ENCODE measurements at regions not wholly inside any gene's neighbourhood (a gene's known extent, or its start where the extent isn't known, plus 50 kb on each side); places are given as distances from the start of the nearest gene placed in this dataset.

DNA sequence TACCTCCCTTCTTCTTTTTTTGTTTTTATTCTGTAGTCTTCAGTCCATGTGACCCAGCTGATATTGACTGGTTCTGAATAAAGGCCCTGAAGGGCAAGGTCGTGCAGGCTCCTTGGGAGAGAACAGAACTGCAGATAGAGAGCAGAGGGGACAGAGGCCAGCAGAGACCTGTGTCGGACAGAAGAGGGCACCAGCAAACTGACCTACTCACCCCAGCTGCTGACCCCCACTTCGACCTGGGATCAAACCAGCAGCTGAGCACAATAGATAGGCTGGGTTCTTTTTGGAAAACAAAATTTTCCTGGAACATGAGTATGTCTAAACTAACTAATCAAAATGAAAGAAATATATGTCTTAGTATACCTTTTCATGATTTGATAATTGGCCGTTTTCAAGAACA, 695.1 kb downstream of the NR2F1-AS1 start:
- no peak overlapping the region for H3K4me3 ChIP-seq
- DNase-seq: no peak
- WGBS, 5 donors: 52 to 76% (median 54%) methylated on average over 4 of the region's 4 CpGs
- H3K9me3 ChIP-seq: peaks cover 0 to 11% (median 0%) of the 10 kb centered on the region in 8 donors
- no peak overlapping the region for H3K27ac ChIP-seq
- TF ChIP-seq POLR2A (IDR thresholded peaks at IDR 0.05) (no peak), POLR2AphosphoS5 (IDR thresholded peaks at IDR 0.05) (no peak)
- TF ChIP-seq, protein P1, sequence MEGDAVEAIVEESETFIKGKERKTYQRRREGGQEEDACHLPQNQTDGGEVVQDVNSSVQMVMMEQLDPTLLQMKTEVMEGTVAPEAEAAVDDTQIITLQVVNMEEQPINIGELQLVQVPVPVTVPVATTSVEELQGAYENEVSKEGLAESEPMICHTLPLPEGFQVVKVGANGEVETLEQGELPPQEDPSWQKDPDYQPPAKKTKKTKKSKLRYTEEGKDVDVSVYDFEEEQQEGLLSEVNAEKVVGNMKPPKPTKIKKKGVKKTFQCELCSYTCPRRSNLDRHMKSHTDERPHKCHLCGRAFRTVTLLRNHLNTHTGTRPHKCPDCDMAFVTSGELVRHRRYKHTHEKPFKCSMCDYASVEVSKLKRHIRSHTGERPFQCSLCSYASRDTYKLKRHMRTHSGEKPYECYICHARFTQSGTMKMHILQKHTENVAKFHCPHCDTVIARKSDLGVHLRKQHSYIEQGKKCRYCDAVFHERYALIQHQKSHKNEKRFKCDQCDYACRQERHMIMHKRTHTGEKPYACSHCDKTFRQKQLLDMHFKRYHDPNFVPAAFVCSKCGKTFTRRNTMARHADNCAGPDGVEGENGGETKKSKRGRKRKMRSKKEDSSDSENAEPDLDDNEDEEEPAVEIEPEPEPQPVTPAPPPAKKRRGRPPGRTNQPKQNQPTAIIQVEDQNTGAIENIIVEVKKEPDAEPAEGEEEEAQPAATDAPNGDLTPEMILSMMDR (IDR thresholded peaks at IDR 0.05 in 8 of 11, conservative IDR thresholded peaks at IDR 0.05 in 3 of 11): no peak
- H3K27me3 ChIP-seq (replicated peaks in 1 of 7): no peaks in the 10 kb centered on the region
- H3K36me3 ChIP-seq: no peaks in the 10 kb centered on the region
- H3K4me1 ChIP-seq: no peaks in the 10 kb centered on the region
- intact Hi-C loops (cut with DNase I; ENCODE audit: low total_unique reads): no loop called here

DNA sequence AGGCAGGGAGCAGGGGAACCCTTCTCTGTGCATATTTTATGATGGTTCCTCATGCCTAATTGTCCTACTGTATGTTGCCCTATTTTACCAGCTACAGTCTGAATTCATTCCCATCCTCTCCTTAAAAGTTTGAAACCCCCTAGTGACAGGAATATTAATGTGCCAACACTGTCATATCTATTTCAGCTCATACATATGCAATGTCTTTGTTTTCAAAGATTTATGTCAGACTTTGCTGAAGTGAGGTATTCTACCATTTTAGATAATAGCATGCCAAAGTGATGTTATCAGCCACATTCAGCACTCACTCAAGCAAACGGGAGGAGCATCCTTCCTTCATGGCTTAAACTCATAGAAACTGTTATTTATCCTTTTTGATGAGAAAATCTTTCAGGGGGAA, 696.5 kb downstream of the NR2F1-AS1 start:
- TF ChIP-seq POLR2AphosphoS5 (IDR thresholded peaks at IDR 0.05) (no peak), POLR2A (IDR thresholded peaks at IDR 0.05) (no peak)
- TF ChIP-seq, protein P1 (IDR thresholded peaks at IDR 0.05 in 8 of 11, conservative IDR thresholded peaks at IDR 0.05 in 3 of 11): no peak
- Histone ChIP-seq H3K4me1 (no peaks in the 10 kb centered on the region), H3K27ac (no peak overlapping the region), H3K27me3 (replicated peaks in 1 of 7) (no peaks in the 10 kb centered on the region), H3K9me3 (peaks cover 0 to 6% (median 0%) of the 10 kb centered on the region in 8 donors), H3K4me3 (no peak overlapping the region), H3K36me3 (no peaks in the 10 kb centered on the region)
- DNase-seq: no peak
- WGBS, 5 donors: 15 to 34% (median 33%) methylated on average over 1 of the region's 1 CpG
- intact Hi-C loops (cut with DNase I; ENCODE audit: low total_unique reads): no loop called here

DNA sequence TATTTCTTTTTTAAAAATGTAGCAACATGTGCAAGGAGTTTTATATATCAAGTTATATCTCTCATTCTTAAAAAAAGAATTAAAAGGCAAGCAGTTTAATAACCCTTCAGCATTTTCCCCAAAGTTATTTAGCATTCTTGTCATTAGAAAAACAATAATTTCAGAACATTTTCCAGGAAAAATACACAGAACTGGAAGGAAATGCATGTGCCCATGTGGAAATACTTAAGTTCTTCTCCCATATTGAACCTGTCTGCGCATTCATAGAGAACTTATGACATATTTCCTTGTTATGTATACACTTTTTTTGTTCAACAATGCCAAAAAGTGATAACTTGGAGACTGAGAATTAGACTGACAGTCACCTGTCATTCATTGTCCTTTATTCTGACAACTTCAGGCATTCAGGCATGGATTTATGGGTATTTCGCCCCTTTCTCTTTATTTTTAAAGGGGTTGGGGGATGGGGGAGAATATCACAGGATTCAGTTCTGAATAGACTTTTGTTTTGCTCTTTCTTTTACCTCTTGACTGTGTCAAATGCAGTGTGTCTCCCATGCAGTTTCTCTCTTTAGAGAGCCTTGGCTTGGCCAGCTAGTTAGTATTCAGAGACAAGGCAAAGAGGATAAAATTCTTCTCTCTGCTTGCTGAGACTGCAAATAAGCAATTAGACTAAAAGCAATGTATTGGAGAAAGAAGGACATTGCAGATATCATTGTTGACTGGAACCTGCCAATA, 701.0 kb downstream of the NR2F1-AS1 start:
- no peaks in the 10 kb centered on the region for H3K36me3 ChIP-seq
- no peaks in the 10 kb centered on the region for H3K27me3 ChIP-seq (replicated peaks in 1 of 7)
- no peak for DNase-seq
- H3K4me3 ChIP-seq: no peak overlapping the region
- WGBS, 5 donors: 58 to 79% (median 68%) methylated on average over 2 of the region's 2 CpGs
- TF ChIP-seq POLR2A (IDR thresholded peaks at IDR 0.05) (no peak), POLR2AphosphoS5 (IDR thresholded peaks at IDR 0.05) (no peak)
- TF ChIP-seq, protein P1 (IDR thresholded peaks at IDR 0.05 in 8 of 11, conservative IDR thresholded peaks at IDR 0.05 in 3 of 11): no peak
- no peaks in the 10 kb centered on the region for H3K4me1 ChIP-seq
- H3K27ac ChIP-seq: no peak overlapping the region
- intact Hi-C loops (cut with DNase I; ENCODE audit: low total_unique reads): no loop called here
- peaks cover 0 to 21% (median 16%) of the 10 kb centered on the region in 8 donors for H3K9me3 ChIP-seq

DNA sequence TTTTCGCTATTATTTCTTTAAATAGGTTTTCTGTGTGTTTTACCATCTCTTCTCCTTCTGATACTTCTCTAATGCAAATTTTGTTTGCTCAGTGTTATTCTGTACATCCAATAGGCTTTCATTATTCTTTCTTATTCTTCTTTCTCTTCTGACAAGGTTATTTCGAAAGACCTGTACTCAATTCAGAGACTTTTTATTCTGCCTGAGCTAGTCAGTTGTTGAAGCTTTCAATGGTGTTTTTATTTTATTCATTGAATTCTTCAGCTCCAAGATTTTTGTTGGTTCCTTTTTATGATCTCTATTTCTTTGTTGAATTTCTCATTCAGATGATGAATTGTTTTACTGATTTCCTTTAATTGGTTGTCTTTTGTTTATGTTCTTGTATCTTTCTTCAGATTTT, 706.2 kb downstream of the NR2F1-AS1 start:
- Histone ChIP-seq H3K4me3 (no peak overlapping the region), H3K27me3 (replicated peaks in 1 of 7) (no peaks in the 10 kb centered on the region), H3K4me1 (no peaks in the 10 kb centered on the region), H3K27ac (no peak overlapping the region), H3K9me3 (peaks cover 0 to 66% (median 46%) of the 10 kb centered on the region in 8 donors), H3K36me3 (no peaks in the 10 kb centered on the region)
- DNase-seq: no peak
- TF ChIP-seq, protein P1 (IDR thresholded peaks at IDR 0.05 in 8 of 11, conservative IDR thresholded peaks at IDR 0.05 in 3 of 11): no peak
- no peak for TF ChIP-seq POLR2A (IDR thresholded peaks at IDR 0.05)
- TF ChIP-seq POLR2AphosphoS5 (IDR thresholded peaks at IDR 0.05): no peak
- intact Hi-C loops (cut with DNase I; ENCODE audit: low total_unique reads): no loop called here
- 81 to 96% (median 90%) methylated on average over 2 of the region's 2 CpGs for WGBS, 5 donors

Data from spleen (tissue), 11 donors.